22Rv1 (cell line): ENCODE measurements at regions not wholly inside any gene's neighbourhood (a gene's known extent, or its start where the extent isn't known, plus 50 kb on each side); places are given as distances from the start of the nearest gene placed in this dataset.

Experiments used
- ZFX ChIP-seq: fragments of 450-650 bp; IDR thresholded peaks from 2 replicates; pipeline ENCODE4 v1.6.1; 2017; ENCODE audit warnings: antibody characterized with exemption, borderline replicate concordance
- TF ChIP-seq, protein P1 (sequence below): fragments of 450-650 bp; IDR thresholded peaks from 2 replicates; pipeline ENCODE4 v1.5.1; 2017; ENCODE audit warnings: mild to moderate bottlenecking

DNA sequence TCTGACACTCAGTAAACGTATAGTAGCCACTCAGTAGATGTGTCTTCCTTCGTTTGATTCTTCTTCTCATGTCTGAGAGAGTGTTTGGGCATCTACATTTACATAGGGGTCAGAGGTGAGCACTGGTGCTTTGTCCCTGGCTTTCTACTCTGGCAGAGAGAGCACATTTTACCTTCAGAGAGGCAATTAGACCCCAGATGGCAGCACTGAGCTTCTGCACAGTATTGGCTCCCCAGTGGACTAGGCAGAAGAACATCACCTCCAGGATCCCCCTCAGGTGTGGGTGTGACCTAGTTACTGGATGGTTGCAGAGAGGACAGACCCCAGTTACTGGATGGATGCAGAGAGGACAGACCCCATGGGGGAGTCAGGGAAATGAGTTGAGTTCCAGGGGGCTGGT lies 327.2 kb downstream of the DHX35 start:
- TF ChIP-seq, protein P1, sequence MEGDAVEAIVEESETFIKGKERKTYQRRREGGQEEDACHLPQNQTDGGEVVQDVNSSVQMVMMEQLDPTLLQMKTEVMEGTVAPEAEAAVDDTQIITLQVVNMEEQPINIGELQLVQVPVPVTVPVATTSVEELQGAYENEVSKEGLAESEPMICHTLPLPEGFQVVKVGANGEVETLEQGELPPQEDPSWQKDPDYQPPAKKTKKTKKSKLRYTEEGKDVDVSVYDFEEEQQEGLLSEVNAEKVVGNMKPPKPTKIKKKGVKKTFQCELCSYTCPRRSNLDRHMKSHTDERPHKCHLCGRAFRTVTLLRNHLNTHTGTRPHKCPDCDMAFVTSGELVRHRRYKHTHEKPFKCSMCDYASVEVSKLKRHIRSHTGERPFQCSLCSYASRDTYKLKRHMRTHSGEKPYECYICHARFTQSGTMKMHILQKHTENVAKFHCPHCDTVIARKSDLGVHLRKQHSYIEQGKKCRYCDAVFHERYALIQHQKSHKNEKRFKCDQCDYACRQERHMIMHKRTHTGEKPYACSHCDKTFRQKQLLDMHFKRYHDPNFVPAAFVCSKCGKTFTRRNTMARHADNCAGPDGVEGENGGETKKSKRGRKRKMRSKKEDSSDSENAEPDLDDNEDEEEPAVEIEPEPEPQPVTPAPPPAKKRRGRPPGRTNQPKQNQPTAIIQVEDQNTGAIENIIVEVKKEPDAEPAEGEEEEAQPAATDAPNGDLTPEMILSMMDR: peak; percentile 51
- TF ChIP-seq ZFX: no peak
